SK-N-SH treated with all-trans-retinoic acid at 6 μM for 48 hours (cell line): ENCODE measurements at regions not wholly inside any gene's neighbourhood (a gene's known extent, or its start where the extent isn't known, plus 50 kb on each side); places are given as distances from the start of the nearest gene placed in this dataset.

ENCODE experiments used
- ATAC-seq: fragments of 200-7000 bp; cut with Tn5 transposase; 3 replicates; pipeline ENCODE4 v1.9.1; 2020; ENCODE audit warnings: mild to moderate bottlenecking, moderate library complexity
- ARNTL ChIP-seq: fragments of 450-650 bp; formaldehyde crosslinking; IDR thresholded peaks from 2 replicates; pipeline ENCODE4 v1.5.0; 2020; ENCODE audit warnings: low read depth, mild to moderate bottlenecking, moderate library complexity, borderline replicate concordance
- BACH2 ChIP-seq: fragments of 250-450 bp; sonication (Bioruptor Pico); IDR thresholded peaks from 2 replicates; pipeline ENCODE4 v1.9.0; 2021; ENCODE audit warnings: mild to moderate bottlenecking, borderline replicate concordance
- CREB5 ChIP-seq: fragments of 250-450 bp; sonication (Bioruptor Pico); IDR thresholded peaks from 2 replicates; pipeline ENCODE4 v1.5.1; 2020; ENCODE audit warnings: low read depth, mild to moderate bottlenecking, moderate library complexity
- CSDC2 ChIP-seq: fragments of 250-450 bp; sonication (Bioruptor Pico); IDR thresholded peaks from 2 replicates; pipeline ENCODE4 v1.5.0; 2020; ENCODE audit warnings: mild to moderate bottlenecking, moderate library complexity
- CSRNP3 ChIP-seq: fragments of 250-450 bp; sonication (Bioruptor Pico); IDR thresholded peaks from 2 replicates; pipeline ENCODE4 v1.5.1; 2021; ENCODE audit warnings: mild to moderate bottlenecking, moderate library complexity
- ESRRG ChIP-seq: fragments of 250-450 bp; sonication (Bioruptor Pico); IDR thresholded peaks from 2 replicates; pipeline ENCODE4 v1.6.1; 2021; ENCODE audit warnings: mild to moderate bottlenecking
- GLIS3 ChIP-seq: fragments of 250-450 bp; sonication (Bioruptor Pico); IDR thresholded peaks from 2 replicates; pipeline ENCODE4 v1.5.0; 2020; ENCODE audit warnings: mild to moderate bottlenecking, moderate library complexity
- ISL1 ChIP-seq: fragments of 250-450 bp; sonication (Bioruptor Pico); IDR thresholded peaks from 2 replicates; pipeline ENCODE4 v2.1.2; 2022; ENCODE audit warnings: mild to moderate bottlenecking, moderate library complexity
- OSR1 ChIP-seq: fragments of 250-450 bp; sonication (Bioruptor Pico); IDR thresholded peaks from 2 replicates; pipeline ENCODE4 v1.8.0; 2022; ENCODE audit warnings: moderate library complexity, mild to moderate bottlenecking, inconsistent platforms
- PATZ1 ChIP-seq: fragments of 250-450 bp; sonication (Bioruptor Pico); IDR thresholded peaks from 2 replicates; pipeline ENCODE4 v1.8.0; 2020; ENCODE audit warnings: mild to moderate bottlenecking, moderate library complexity, borderline replicate concordance
- POU6F1 ChIP-seq: fragments of 250-450 bp; sonication (Bioruptor Pico); IDR thresholded peaks from 2 replicates; pipeline ENCODE4 v1.8.0; 2021; ENCODE audit warnings: low read depth, mild to moderate bottlenecking, moderate library complexity, borderline replicate concordance
- PPARA ChIP-seq: fragments of 250-450 bp; sonication (Bioruptor Pico); IDR thresholded peaks from 2 replicates; pipeline ENCODE4 v1.5.0; 2020; ENCODE audit warnings: mild to moderate bottlenecking, borderline replicate concordance
- RARB ChIP-seq: fragments of 250-450 bp; sonication (Bioruptor Pico); IDR thresholded peaks from 2 replicates; pipeline ENCODE4 v1.8.0; 2021; ENCODE audit warnings: mild to moderate bottlenecking, moderate library complexity
- SNAI2 ChIP-seq: fragments of 250-450 bp; sonication (Bioruptor Pico); IDR thresholded peaks from 2 replicates; pipeline ENCODE4 v1.5.0; 2020; ENCODE audit warnings: mild to moderate bottlenecking, moderate library complexity
- TCF4 ChIP-seq: fragments of 250-450 bp; sonication (Bioruptor Pico); IDR thresholded peaks from 2 replicates; pipeline ENCODE4 v1.8.0; 2021; ENCODE audit warnings: mild to moderate bottlenecking, moderate library complexity, borderline replicate concordance
- TOX ChIP-seq: fragments of 250-450 bp; sonication (Bioruptor Pico); IDR thresholded peaks from 2 replicates; pipeline ENCODE4 v1.8.0; 2021; ENCODE audit warnings: mild to moderate bottlenecking, moderate library complexity, borderline replicate concordance
- ZC3H10 ChIP-seq: fragments of 250-450 bp; sonication (Bioruptor Pico); IDR thresholded peaks from 2 replicates; pipeline ENCODE4 v1.5.1; 2021; ENCODE audit warnings: mild to moderate bottlenecking, moderate library complexity
- ZFP3 ChIP-seq: fragments of 250-450 bp; sonication (Bioruptor Pico); IDR thresholded peaks from 2 replicates; pipeline ENCODE4 v1.5.0; 2020; ENCODE audit warnings: mild to moderate bottlenecking, moderate library complexity
- ZFP30 ChIP-seq: fragments of 450-650 bp; formaldehyde crosslinking; IDR thresholded peaks from 2 replicates; pipeline ENCODE4 v1.5.0; 2022; ENCODE audit warnings: mild to moderate bottlenecking, moderate library complexity
- ZNF565 ChIP-seq: fragments of 450-650 bp; formaldehyde crosslinking; conservative IDR thresholded peaks from 2 replicates; pipeline ENCODE4 v1.5.0; 2020; ENCODE audit warnings: low read depth, mild to moderate bottlenecking, moderate library complexity
- ZNF70 ChIP-seq: fragments of 450-650 bp; formaldehyde crosslinking; IDR thresholded peaks from 2 replicates; pipeline ENCODE4 v1.5.0; 2020; ENCODE audit warnings: mild to moderate bottlenecking, moderate library complexity
- ZNF8 ChIP-seq: fragments of 450-650 bp; formaldehyde crosslinking; IDR thresholded peaks from 2 replicates; pipeline ENCODE4 v1.5.0; 2020; ENCODE audit warnings: mild to moderate bottlenecking, moderate library complexity

GRCh38 chrX:150094375-150094774 lies 156.1 kb upstream of the EOLA2 start:
- no peak for TF ChIP-seq ZNF70 (CRISPR knock-in tag)
- no peak for TF ChIP-seq ZC3H10
- no peak for TF ChIP-seq GLIS3 (CRISPR knock-in tag)
- no peak for TF ChIP-seq TCF4
- TF ChIP-seq TOX (CRISPR knock-in tag) = no peak
- no peak for TF ChIP-seq OSR1 (CRISPR knock-in tag)
- no peak for TF ChIP-seq ESRRG
- no peak for TF ChIP-seq ZFP3 (CRISPR knock-in tag)
- no peak for TF ChIP-seq RARB (CRISPR knock-in tag)
- TF ChIP-seq SNAI2 (CRISPR knock-in tag) = no peak
- TF ChIP-seq ZNF565 (CRISPR knock-in tag) = no peak
- no peak for TF ChIP-seq ARNTL (CRISPR knock-in tag)
- no peak for TF ChIP-seq CREB5 (CRISPR knock-in tag)
- TF ChIP-seq PATZ1 = no peak
- no peak for TF ChIP-seq POU6F1 (CRISPR knock-in tag)
- TF ChIP-seq PPARA (CRISPR knock-in tag) = no peak
- no peak for TF ChIP-seq ZFP30 (CRISPR knock-in tag)
- TF ChIP-seq ISL1 (CRISPR knock-in tag) = no peak
- no peak; the same call in 2 of the 3 replicates for ATAC-seq

GRCh38 chrX:150094996-150095395 lies 156.7 kb upstream of the EOLA2 start:
- TF ChIP-seq ISL1 (CRISPR knock-in tag) (peak; percentile 18; the same call in 1 of the 2 replicates), BACH2 (CRISPR knock-in tag) (no peak), SNAI2 (CRISPR knock-in tag) (no peak)

GRCh38 chrX:150099316-150099715 lies 161.0 kb upstream of the EOLA2 start:
- no peak for ATAC-seq
- TF ChIP-seq PATZ1 = no peak
- no peak for TF ChIP-seq PPARA (CRISPR knock-in tag)
- TF ChIP-seq BACH2 (CRISPR knock-in tag) = no peak
- no peak for TF ChIP-seq SNAI2 (CRISPR knock-in tag)
- no peak for TF ChIP-seq ISL1 (CRISPR knock-in tag)
- no peak for TF ChIP-seq GLIS3 (CRISPR knock-in tag)

More at GRCh38 chrX:150094996-150095395, 156.7 kb upstream of the EOLA2 start:
- ATAC-seq = peak; percentile 85

GRCh38 chrX:150100261-150100660 lies 162.0 kb upstream of the EOLA2 start:
- ATAC-seq = peak; percentile 59
- no peak for TF ChIP-seq ZNF8
- no peak for TF ChIP-seq BACH2 (CRISPR knock-in tag)
- no peak for TF ChIP-seq CREB5 (CRISPR knock-in tag)
- no peak for TF ChIP-seq RARB (CRISPR knock-in tag)
- no peak for TF ChIP-seq ZNF70 (CRISPR knock-in tag)
- TF ChIP-seq OSR1 (CRISPR knock-in tag) = no peak
- TF ChIP-seq PATZ1 = no peak
- TF ChIP-seq POU6F1 (CRISPR knock-in tag) = no peak
- no peak for TF ChIP-seq ZFP3 (CRISPR knock-in tag)
- TF ChIP-seq CSRNP3 (CRISPR knock-in tag) = no peak
- no peak for TF ChIP-seq PPARA (CRISPR knock-in tag)
- TF ChIP-seq ZNF565 (CRISPR knock-in tag) = no peak
- TF ChIP-seq CSDC2 = no peak
